ENCODE measurements at regions not wholly inside any gene's neighbourhood (a gene's known extent, or its start where the extent isn't known, plus 50 kb on each side); places are given as distances from the start of the nearest gene placed in this dataset.

- TF ChIP-seq CTCF (IDR thresholded peaks at IDR 0.05; ENCODE audit: low read depth, low read length, poor library complexity, severe bottlenecking) = no peak
- TF ChIP-seq EZH2phosphoT487 (IDR thresholded peaks at IDR 0.05; ENCODE audit: borderline replicate concordance, low read length) = no peak
Measured at GRCh38 chr2:83850071-83850725, 608.9 kb downstream of the SUCLG1 start.

Measured in DOHH2 (cell line).